ENCODE measurements at regions not wholly inside any gene's neighbourhood (a gene's known extent, or its start where the extent isn't known, plus 50 kb on each side); places are given as distances from the start of the nearest gene placed in this dataset.

GRCh38 chr6:10303608-10304506 lies 111.0 kb downstream of the TFAP2A start:
- DNase-seq: no peak

GRCh38 chr6:10302566-10303235 lies 112.2 kb downstream of the TFAP2A start:
- no peak for DNase-seq

GRCh38 chr6:10300071-10300470 lies 114.8 kb downstream of the TFAP2A start:
- no peak for DNase-seq

GRCh38 chr6:10297832-10298231 lies 117.0 kb downstream of the TFAP2A start:
- DNase-seq: no peak

GRCh38 chr6:10278746-10279145 lies 136.1 kb downstream of the TFAP2A start:
- no peak for DNase-seq

- no peak for DNase-seq
These were observed 138.1 kb downstream of the TFAP2A start for GRCh38 chr6:10276660-10277287.

- DNase-seq: no peak
These were observed 138.8 kb downstream of the TFAP2A start for GRCh38 chr6:10276106-10276505.

- DNase-seq: no peak
These were observed 142.3 kb downstream of the TFAP2A start for GRCh38 chr6:10272591-10272990.

GRCh38 chr6:10271982-10272381 lies 142.9 kb downstream of the TFAP2A start:
- DNase-seq: no peak

GRCh38 chr6:10269814-10270472 lies 144.9 kb downstream of the TFAP2A start:
- DNase-seq: no peak

- peak in 1 of 2 experiments; percentile 14 for DNase-seq
These were observed 146.1 kb downstream of the TFAP2A start for GRCh38 chr6:10268611-10269310.

- no peak for DNase-seq
These were observed 146.8 kb downstream of the TFAP2A start for GRCh38 chr6:10268111-10268510.

- DNase-seq: no peak
These were observed 148.4 kb downstream of the TFAP2A start for GRCh38 chr6:10266462-10266861.

- DNase-seq: no peak
These were observed 148.8 kb downstream of the TFAP2A start for GRCh38 chr6:10266061-10266460.

- DNase-seq: no peak
These were observed 152.4 kb downstream of the TFAP2A start for GRCh38 chr6:10262505-10262904.

GRCh38 chr6:10259671-10260070 lies 155.2 kb downstream of the TFAP2A start:
- no peak for DNase-seq

- no peak for DNase-seq
These were observed 156.5 kb downstream of the TFAP2A start for GRCh38 chr6:10258341-10258740.

- no peak for DNase-seq
These were observed 158.7 kb downstream of the TFAP2A start for GRCh38 chr6:10256113-10256690.

GRCh38 chr6:10250655-10251220 lies 164.1 kb downstream of the TFAP2A start:
- no peak for DNase-seq

GRCh38 chr6:10248378-10248843 lies 166.5 kb downstream of the TFAP2A start:
- no peak for DNase-seq

GRCh38 chr6:10237298-10238038 lies 177.4 kb downstream of the TFAP2A start:
- no peak for DNase-seq
